Heart left ventricle (tissue), 16 donors: ENCODE measurements at regions not wholly inside any gene's neighbourhood (a gene's known extent, or its start where the extent isn't known, plus 50 kb on each side); places are given as distances from the start of the nearest gene placed in this dataset.

ENCODE experiments used
- ATAC-seq, 4 donors: fragments of 200-7000 bp; cut with Tn5 transposase; one replicate each; pipeline ENCODE4 v1.9.1; 2020 to 2022; ENCODE audit warnings: moderate library complexity in 4 of 4, mild to moderate bottlenecking in 3 of 4, moderate number of reproducible peaks in 1 of 4
- DNase-seq, 5 donors: peaks; one replicate each; pipeline ENCODE4 v3.0.0-alpha.2; 2020
- H3K27ac ChIP-seq, 12 donors: fragments of 200-600 bp; sonication (generic) in 4 of 12; one replicate each; pipeline versions ENCODE4 v1.5.0 to v1.8.0; 2016 to 2022; ENCODE audit warnings: mild to moderate bottlenecking in 2 of 12
- H3K27me3 ChIP-seq, 9 donors: fragments of 200-600 bp; sonication (generic) in 2 of 9; one replicate each; pipeline versions ENCODE4 v1.5.1 to v1.8.0; 2016 to 2022; ENCODE audit warnings: mild to moderate bottlenecking in 3 of 9
- H3K36me3 ChIP-seq, 9 donors: fragments of 200-600 bp; sonication (generic) in 2 of 9; one replicate each; pipeline versions ENCODE4 v1.5.0 to v1.8.0; 2018 to 2022; ENCODE audit warnings: mild to moderate bottlenecking in 2 of 9
- H3K4me1 ChIP-seq, 12 donors: fragments of 200-600 bp; sonication (generic) in 4 of 12; one replicate each; pipeline versions ENCODE4 v1.5.0 to v1.8.0; 2016 to 2022; ENCODE audit warnings: mild to moderate bottlenecking in 3 of 12
- H3K4me3 ChIP-seq, 12 donors: fragments of 200-600 bp; sonication (generic) in 4 of 12; one replicate each; pipeline versions ENCODE4 v1.5.0 to v1.8.0; 2017 to 2022; ENCODE audit warnings: mild to moderate bottlenecking in 9 of 12, moderate library complexity in 4 of 12
- H3K9me3 ChIP-seq, 12 donors: fragments of 200-600 bp; sonication (generic) in 4 of 12; one replicate each; pipeline versions ENCODE4 v1.5.0 to v1.8.0; 2016 to 2022; ENCODE audit warnings: mild to moderate bottlenecking in 1 of 12
- POLR2A ChIP-seq, 2 donors: fragments of 450-650 bp; IDR thresholded peaks; one replicate each; pipeline ENCODE4 v1.6.1; 2017; ENCODE audit warnings: antibody characterized with exemption in 2 of 2, mild to moderate bottlenecking in 2 of 2, moderate library complexity in 2 of 2
- WGBS, 4 donors: extraction: QIAGEN DNeasy Blood & Tissue Kit in 2 of 4; methylation state at CpG; one replicate each; pipeline versions ENCODE4 v1.1.5 to v1.1.7; 2013 to 2018; 5-methylcytosine and 5-hydroxymethylcytosine counted together
- intact Hi-C, 10 donors: fragments of 100-400 bp; cut with DNase I; formaldehyde crosslinking; loops; one replicate each; pipeline versions ENCODE4 v1.11.1 to v1.14.2; 2022
- TF ChIP-seq, protein P1 (sequence below), 12 donors: fragments of 200-600 bp; sonication (generic) in 4 of 12; IDR thresholded peaks; one replicate each; pipeline versions ENCODE4 v1.5.0 to v1.8.0; 2018 to 2022; ENCODE audit warnings: antibody characterized with exemption in 12 of 12, mild to moderate bottlenecking in 5 of 12
- donor health status: ischemic (EF 13 %, LVEDD 7.1; RV severe dilation, severe dysfunction).
- donor health status: healthy with polysubstance abuse.
- donor health status: DM: no; HTN: yes; CAD: no.
- donor health status: DM: no; HTN: no; CAD: no.
- donor health status: ischemic (EF 25% LVEDD 6.9; RV normal size, moderate dysfunction).
- donor health status: ischemic (EF 25% LVEDD 5.7; RV mildly dilated, moderate dysfunction).
- donor health status: healthy.
- donor health status: DM: yes; HTN: yes; CAD: no.
- donor health status: ischemic (EF 35%, LVEDD 5.7; RV mildly dilated, moderate dysfunction).
- donor health status: nonischemic (EF 11% LVEDD 7.7; RV severe dilation, severe dysfunction).
- donor health status: DM: yes; HTN: yes; CAD: no.
- donor health status: PGD.
- donor health status: ischemic (EF 29% LVEDD 5.4; RV normal size, mild dysfunction).
- donor health status: nonischemic (EF 23%, LVEDD 6.1; RV moderate dilation, normal function).

DNA sequence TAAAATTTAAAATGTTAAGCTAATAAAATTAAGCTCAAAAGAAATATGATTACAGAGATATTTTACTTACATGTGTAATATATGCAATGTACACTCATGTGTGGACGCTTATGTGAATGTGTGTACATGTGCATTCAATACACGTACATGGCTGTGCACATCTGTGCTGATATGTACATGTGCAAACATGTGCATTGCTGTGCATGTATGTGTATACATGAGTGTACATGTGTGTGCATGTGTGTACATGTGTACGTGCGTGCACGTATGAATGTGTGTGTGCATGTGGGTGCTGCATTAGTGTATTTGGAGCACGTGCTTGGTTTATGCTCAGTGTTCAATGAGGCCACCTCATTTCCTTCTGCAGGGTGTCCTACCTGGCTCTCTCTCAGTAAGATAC is 88.2 kb upstream of the TMEM18 start:
- Histone ChIP-seq H3K27me3 (no peaks in the 10 kb centered on the region), H3K9me3 (no peaks in the 10 kb centered on the region), H3K27ac (no peak overlapping the region), H3K4me3 (no peak overlapping the region), H3K36me3 (no peaks in the 10 kb centered on the region), H3K4me1 (no peaks in the 10 kb centered on the region)
- intact Hi-C loops = no loop called here
- DNase-seq (no peak), ATAC-seq (no peak)
- TF ChIP-seq, protein P1, sequence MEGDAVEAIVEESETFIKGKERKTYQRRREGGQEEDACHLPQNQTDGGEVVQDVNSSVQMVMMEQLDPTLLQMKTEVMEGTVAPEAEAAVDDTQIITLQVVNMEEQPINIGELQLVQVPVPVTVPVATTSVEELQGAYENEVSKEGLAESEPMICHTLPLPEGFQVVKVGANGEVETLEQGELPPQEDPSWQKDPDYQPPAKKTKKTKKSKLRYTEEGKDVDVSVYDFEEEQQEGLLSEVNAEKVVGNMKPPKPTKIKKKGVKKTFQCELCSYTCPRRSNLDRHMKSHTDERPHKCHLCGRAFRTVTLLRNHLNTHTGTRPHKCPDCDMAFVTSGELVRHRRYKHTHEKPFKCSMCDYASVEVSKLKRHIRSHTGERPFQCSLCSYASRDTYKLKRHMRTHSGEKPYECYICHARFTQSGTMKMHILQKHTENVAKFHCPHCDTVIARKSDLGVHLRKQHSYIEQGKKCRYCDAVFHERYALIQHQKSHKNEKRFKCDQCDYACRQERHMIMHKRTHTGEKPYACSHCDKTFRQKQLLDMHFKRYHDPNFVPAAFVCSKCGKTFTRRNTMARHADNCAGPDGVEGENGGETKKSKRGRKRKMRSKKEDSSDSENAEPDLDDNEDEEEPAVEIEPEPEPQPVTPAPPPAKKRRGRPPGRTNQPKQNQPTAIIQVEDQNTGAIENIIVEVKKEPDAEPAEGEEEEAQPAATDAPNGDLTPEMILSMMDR (IDR thresholded peaks at IDR 0.05) = no peak
- TF ChIP-seq POLR2A (IDR thresholded peaks at IDR 0.05) = no peak
- WGBS, 4 donors = 95 to 97% (median 96%) methylated on average over 6 of the region's 6 CpGs

DNA sequence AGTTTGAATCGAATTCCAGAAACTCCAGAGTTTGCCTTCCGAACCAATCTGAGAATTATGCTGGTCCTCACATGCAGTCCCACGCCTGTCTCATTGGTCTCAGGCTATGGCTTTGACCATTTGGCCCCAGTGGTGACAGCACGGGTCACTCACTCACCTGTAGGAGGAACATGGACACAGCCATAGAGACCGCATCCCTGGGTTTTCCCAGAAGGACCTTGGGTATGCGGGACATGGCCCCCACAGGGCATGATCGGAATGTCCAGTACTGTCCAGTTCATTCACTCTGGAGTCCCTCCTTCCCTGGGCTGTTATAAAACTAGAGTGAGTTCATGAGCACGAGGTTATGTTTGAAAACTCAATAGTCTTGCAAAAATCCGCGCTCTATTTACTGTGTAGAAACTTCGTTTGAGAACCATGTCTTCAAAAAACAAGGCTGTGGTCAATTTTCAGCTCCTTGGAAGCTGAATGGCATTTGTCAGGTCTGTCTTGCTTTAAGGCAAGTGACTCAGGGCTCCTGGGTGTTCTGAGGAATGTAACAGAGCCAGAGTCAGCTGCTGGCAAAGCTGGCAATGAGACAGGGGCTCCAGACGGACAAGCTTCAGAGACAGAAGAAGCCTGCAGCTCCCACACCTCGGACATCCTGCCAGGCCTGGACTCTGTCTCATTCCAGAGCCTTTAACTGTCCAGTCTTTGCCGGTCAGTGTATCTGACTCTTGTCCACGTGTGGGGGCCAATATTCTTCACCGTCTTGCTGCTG is 86.7 kb upstream of the TMEM18 start:
- H3K36me3 ChIP-seq = no peaks in the 10 kb centered on the region
- no peak for ATAC-seq
- no peak for DNase-seq
- TF ChIP-seq POLR2A (IDR thresholded peaks at IDR 0.05) = no peak
- TF ChIP-seq, protein P1 (IDR thresholded peaks at IDR 0.05) = no peak
- WGBS, 4 donors = 72 to 80% (median 78%) methylated on average over 13 to 16 of the region's 16 CpGs
- no peaks in the 10 kb centered on the region for H3K9me3 ChIP-seq
- intact Hi-C loops = no loop called here
- no peaks in the 10 kb centered on the region for H3K27me3 ChIP-seq
- H3K27ac ChIP-seq = no peak overlapping the region
- H3K4me1 ChIP-seq = no peaks in the 10 kb centered on the region
- H3K4me3 ChIP-seq = no peak overlapping the region

DNA sequence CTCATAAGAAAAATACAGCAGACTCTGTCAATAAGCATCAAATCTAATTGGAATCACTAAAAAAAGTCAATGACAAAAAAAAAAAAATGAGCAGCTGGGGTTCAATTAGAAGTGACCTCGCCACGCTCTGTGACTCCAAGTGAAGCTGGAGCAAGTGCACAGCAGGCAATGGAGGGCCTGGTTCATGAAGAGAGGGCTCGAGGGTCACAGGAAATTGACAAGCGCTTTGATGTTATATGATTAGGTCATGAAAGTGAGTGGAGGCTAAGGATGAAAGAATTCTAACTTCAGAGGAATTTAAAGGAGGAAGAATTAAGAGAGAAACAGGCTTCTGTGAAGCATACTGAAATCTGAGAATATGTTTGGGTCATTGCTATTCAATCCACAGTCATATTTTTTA is 85.4 kb upstream of the TMEM18 start:
- intact Hi-C loops = no loop called here

DNA sequence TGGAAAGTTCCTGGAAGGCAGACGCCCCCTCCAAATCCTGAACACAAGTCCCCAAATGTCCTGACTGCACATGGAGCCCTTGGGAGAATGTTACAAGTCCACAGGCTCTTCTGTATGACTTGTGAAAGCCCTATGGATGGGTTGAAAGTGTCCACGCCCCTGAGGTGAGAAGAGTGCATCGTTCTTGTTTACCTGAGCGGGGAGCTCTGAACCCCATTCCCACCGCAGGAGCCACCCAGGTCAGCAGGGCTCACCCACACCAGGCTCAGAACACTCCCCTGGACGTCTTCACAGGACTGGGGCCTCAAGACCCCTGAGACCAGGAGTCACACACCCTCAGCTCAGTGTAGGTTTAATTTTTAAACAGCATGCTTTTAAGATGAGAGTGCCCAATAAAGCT is 84.2 kb upstream of the TMEM18 start:
- intact Hi-C loops = no loop called here
- 65 to 70% (median 67%) methylated on average over 6 of the region's 6 CpGs for WGBS, 4 donors
- peaks cover 0 to 4% (median 0%) of the 10 kb centered on the region in 12 donors for H3K9me3 ChIP-seq
- no peak overlapping the region for H3K27ac ChIP-seq
- H3K4me1 ChIP-seq = no peaks in the 10 kb centered on the region
- H3K4me3 ChIP-seq = no peak overlapping the region
- TF ChIP-seq, protein P1 (IDR thresholded peaks at IDR 0.05) = no peak
- no peak for TF ChIP-seq POLR2A (IDR thresholded peaks at IDR 0.05)
- DNase-seq (no peak), ATAC-seq (no peak)
- H3K27me3 ChIP-seq = peaks cover 0 to 3% (median 0%) of the 10 kb centered on the region in 9 donors
- no peaks in the 10 kb centered on the region for H3K36me3 ChIP-seq

More for the DNA sequence above, 85.4 kb upstream of the TMEM18 start:
- ATAC-seq (no peak), DNase-seq (no peak)
- no peaks in the 10 kb centered on the region for H3K36me3 ChIP-seq
- H3K4me1 ChIP-seq = no peaks in the 10 kb centered on the region
- no peak overlapping the region for H3K4me3 ChIP-seq
- H3K27ac ChIP-seq = no peak overlapping the region
- H3K27me3 ChIP-seq = peaks cover 0 to 3% (median 0%) of the 10 kb centered on the region in 9 donors
- 79 to 88% (median 83%) methylated on average over 4 of the region's 4 CpGs for WGBS, 4 donors
- TF ChIP-seq POLR2A (IDR thresholded peaks at IDR 0.05) = no peak
- TF ChIP-seq, protein P1 (IDR thresholded peaks at IDR 0.05) = no peak
- no peaks in the 10 kb centered on the region for H3K9me3 ChIP-seq
